ENCODE measurements at regions not wholly inside any gene's neighbourhood (a gene's known extent, or its start where the extent isn't known, plus 50 kb on each side); places are given as distances from the start of the nearest gene placed in this dataset.

GRCh38 chr20:23147964-23148730 lies 62.0 kb upstream of the CD93 start:
- intact Hi-C loops (cut with DNase I; ENCODE audit: low total_unique reads), result no loop called here
- 35 to 50% methylated on average over 9 of the region's 9 CpGs for WGBS, 2 donors
- DNase-seq (ENCODE audit: low spot score in 2 of 2), result peak; percentile 84 to 96
- TF ChIP-seq CTCF (IDR thresholded peaks at IDR 0.05), result no peak
- TF ChIP-seq POLR2A (IDR thresholded peaks at IDR 0.05), result no peak
- H3K4me3 ChIP-seq (ENCODE audit: low read depth, poor library complexity, severe bottlenecking), result no peak overlapping the region

GRCh38 chr20:23147647-23147963 lies 61.5 kb upstream of the CD93 start:
- 42 to 44% methylated on average over 4 of the region's 4 CpGs for WGBS, 2 donors
- no peak for DNase-seq (ENCODE audit: low spot score in 2 of 2)
- intact Hi-C loops (cut with DNase I; ENCODE audit: low total_unique reads), result no loop called here
- no peak overlapping the region for H3K4me3 ChIP-seq (ENCODE audit: low read depth, poor library complexity, severe bottlenecking)
- TF ChIP-seq POLR2A (IDR thresholded peaks at IDR 0.05) (no peak), CTCF (IDR thresholded peaks at IDR 0.05) (no peak)

- H3K4me3 ChIP-seq (ENCODE audit: low read depth, poor library complexity, severe bottlenecking), result no peak overlapping the region
- intact Hi-C loops (cut with DNase I; ENCODE audit: low total_unique reads), result no loop called here
- no peak for TF ChIP-seq CTCF (IDR thresholded peaks at IDR 0.05)
- no peak for TF ChIP-seq POLR2A (IDR thresholded peaks at IDR 0.05)
- 64 to 65% methylated on average over 7 of the region's 7 CpGs for WGBS, 2 donors
- peak in 1 of 2 donors; percentile 43 for DNase-seq (ENCODE audit: low spot score in 2 of 2)
Observed at GRCh38 chr20:23146857-23147637, 60.9 kb upstream of the CD93 start.

- no peak for DNase-seq (ENCODE audit: low spot score in 2 of 2)
- 92 to 98% methylated on average over 9 of the region's 9 CpGs for WGBS, 2 donors
- no peak overlapping the region for H3K4me3 ChIP-seq (ENCODE audit: low read depth, poor library complexity, severe bottlenecking)
- TF ChIP-seq POLR2A (IDR thresholded peaks at IDR 0.05), result no peak
- TF ChIP-seq CTCF (IDR thresholded peaks at IDR 0.05), result no peak
- intact Hi-C loops (cut with DNase I; ENCODE audit: low total_unique reads), result no loop called here
Observed at GRCh38 chr20:23146181-23146580, 60.1 kb upstream of the CD93 start.

GRCh38 chr20:23145281-23145700 lies 59.2 kb upstream of the CD93 start:
- DNase-seq (ENCODE audit: low spot score in 2 of 2), result no peak
- intact Hi-C loops (cut with DNase I; ENCODE audit: low total_unique reads), result no loop called here
- TF ChIP-seq POLR2A (IDR thresholded peaks at IDR 0.05) (no peak), CTCF (IDR thresholded peaks at IDR 0.05) (no peak)
- no peak overlapping the region for H3K4me3 ChIP-seq (ENCODE audit: low read depth, poor library complexity, severe bottlenecking)
- WGBS, 2 donors, result 26 to 37% methylated on average over 9 of the region's 9 CpGs
